H1 (cell line): ENCODE measurements at regions not wholly inside any gene's neighbourhood (a gene's known extent, or its start where the extent isn't known, plus 50 kb on each side); places are given as distances from the start of the nearest gene placed in this dataset.

Experiments
- CTCF ChIP-seq, 3 experiments: IDR thresholded peaks; 1 replicate in 2 of 3; 2 replicates in 1 of 3; pipeline versions ENCODE4 v1.5.1 to v1.6.1; 2011; ENCODE audit warnings: low read length in 3 of 3, mild to moderate bottlenecking in 3 of 3, inconsistent platforms in 2 of 3, low read depth in 1 of 3, moderate library complexity in 1 of 3; ENCODE audit not compliant: insufficient read depth in 1 of 3; ENCODE audit errors: control extremely low read depth in 1 of 3
- MAFK ChIP-seq: IDR thresholded peaks from 2 replicates; pipeline ENCODE4 v1.6.1; 2012; ENCODE audit warnings: low read depth, mild to moderate bottlenecking, improper control_type of control experiment, low read length
- MAX ChIP-seq: IDR thresholded peaks from 2 replicates; pipeline ENCODE4 v1.6.1; 2012; ENCODE audit warnings: inconsistent platforms
- SP1 ChIP-seq: IDR thresholded peaks from 2 replicates; pipeline ENCODE4 v1.6.1; 2011; ENCODE audit warnings: low read depth, low read length
- USF2 ChIP-seq: IDR thresholded peaks from 2 replicates; pipeline ENCODE4 v1.6.1; 2011; ENCODE audit warnings: low read length, improper control_type of control experiment

GRCh38 chr5:4831325-4831724 is 308.8 kb upstream of the ADAMTS16 start:
- TF ChIP-seq CTCF (IDR thresholded peaks at IDR 0.05; ENCODE audit: control extremely low read depth in 1 of 3, insufficient read depth in 1 of 3, low read depth in 1 of 3, low read length in 3 of 3) = no peak
- TF ChIP-seq USF2 = no peak
- no peak for TF ChIP-seq MAFK
- TF ChIP-seq MAX = no peak
- no peak for TF ChIP-seq SP1
